ENCODE measurements at regions not wholly inside any gene's neighbourhood (a gene's known extent, or its start where the extent isn't known, plus 50 kb on each side); places are given as distances from the start of the nearest gene placed in this dataset.

DNA sequence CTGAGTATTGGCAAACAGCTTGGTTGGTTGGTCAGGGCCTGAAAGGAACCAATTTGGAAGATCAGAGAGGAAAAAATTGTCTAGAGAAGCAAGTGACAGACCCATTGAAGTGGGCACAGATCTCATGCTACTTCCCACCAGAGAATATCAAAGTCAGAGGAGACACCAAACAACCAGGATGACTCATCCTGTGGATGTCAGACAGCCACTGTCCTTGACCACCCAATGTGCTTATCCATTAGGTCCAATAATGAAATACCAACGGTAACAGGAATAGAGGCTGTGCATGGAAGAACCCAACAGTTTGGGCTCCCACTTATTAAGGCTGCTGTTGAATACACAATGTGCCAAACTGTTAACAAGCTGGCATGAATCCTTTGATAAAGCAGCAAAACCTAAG lies 323.1 kb upstream of the ATP11B start:
- H3K36me3 ChIP-seq = no peaks in the 10 kb centered on the region

GRCh38 chr3:182473191-182473710 lies 320.1 kb upstream of the ATP11B start:
- Histone ChIP-seq H3K27ac (no peak overlapping the region), H3K27me3 (no peaks in the 10 kb centered on the region), H3K36me3 (no peaks in the 10 kb centered on the region), H3K4me3 (no peak overlapping the region), H3K9me3 (no peaks in the 10 kb centered on the region), H3K4me1 (peaks cover 4% of the 10 kb centered on the region)
- WGBS = 91% methylated on average over 1 of the region's 1 CpG
- no peak for TF ChIP-seq POLR2A (IDR thresholded peaks at IDR 0.05)
- no peak for TF ChIP-seq EP300 (IDR thresholded peaks at IDR 0.05)
- TF ChIP-seq, protein P1, sequence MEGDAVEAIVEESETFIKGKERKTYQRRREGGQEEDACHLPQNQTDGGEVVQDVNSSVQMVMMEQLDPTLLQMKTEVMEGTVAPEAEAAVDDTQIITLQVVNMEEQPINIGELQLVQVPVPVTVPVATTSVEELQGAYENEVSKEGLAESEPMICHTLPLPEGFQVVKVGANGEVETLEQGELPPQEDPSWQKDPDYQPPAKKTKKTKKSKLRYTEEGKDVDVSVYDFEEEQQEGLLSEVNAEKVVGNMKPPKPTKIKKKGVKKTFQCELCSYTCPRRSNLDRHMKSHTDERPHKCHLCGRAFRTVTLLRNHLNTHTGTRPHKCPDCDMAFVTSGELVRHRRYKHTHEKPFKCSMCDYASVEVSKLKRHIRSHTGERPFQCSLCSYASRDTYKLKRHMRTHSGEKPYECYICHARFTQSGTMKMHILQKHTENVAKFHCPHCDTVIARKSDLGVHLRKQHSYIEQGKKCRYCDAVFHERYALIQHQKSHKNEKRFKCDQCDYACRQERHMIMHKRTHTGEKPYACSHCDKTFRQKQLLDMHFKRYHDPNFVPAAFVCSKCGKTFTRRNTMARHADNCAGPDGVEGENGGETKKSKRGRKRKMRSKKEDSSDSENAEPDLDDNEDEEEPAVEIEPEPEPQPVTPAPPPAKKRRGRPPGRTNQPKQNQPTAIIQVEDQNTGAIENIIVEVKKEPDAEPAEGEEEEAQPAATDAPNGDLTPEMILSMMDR (IDR thresholded peaks at IDR 0.05) = no peak
- no peak for TF ChIP-seq POLR2AphosphoS5 (IDR thresholded peaks at IDR 0.05)
- no peak for DNase-seq (ENCODE audit: low spot score in 2 of 2)

More for the DNA sequence above, 323.1 kb upstream of the ATP11B start:
- TF ChIP-seq POLR2A (IDR thresholded peaks at IDR 0.05) = no peak
- TF ChIP-seq, protein P1 (IDR thresholded peaks at IDR 0.05) = no peak
- TF ChIP-seq EP300 (IDR thresholded peaks at IDR 0.05) = no peak
- no peak for TF ChIP-seq POLR2AphosphoS5 (IDR thresholded peaks at IDR 0.05)
- Histone ChIP-seq H3K27me3 (no peaks in the 10 kb centered on the region), H3K4me1 (peaks cover 8% of the 10 kb centered on the region), H3K9me3 (no peaks in the 10 kb centered on the region), H3K27ac (no peak overlapping the region), H3K4me3 (no peak overlapping the region)
- WGBS = 69% methylated on average over 1 of the region's 1 CpG
- DNase-seq (ENCODE audit: low spot score in 2 of 2) = no peak

GRCh38 chr3:182478369-182478768 lies 314.9 kb upstream of the ATP11B start:
- no peak overlapping the region for H3K4me3 ChIP-seq
- H3K27me3 ChIP-seq = no peaks in the 10 kb centered on the region
- no peak for DNase-seq (ENCODE audit: low spot score in 2 of 2)
- no peaks in the 10 kb centered on the region for H3K4me1 ChIP-seq
- no peaks in the 10 kb centered on the region for H3K36me3 ChIP-seq
- TF ChIP-seq POLR2A (IDR thresholded peaks at IDR 0.05) (no peak), POLR2AphosphoS5 (IDR thresholded peaks at IDR 0.05) (no peak), EP300 (IDR thresholded peaks at IDR 0.05) (no peak)
- TF ChIP-seq, protein P1 (IDR thresholded peaks at IDR 0.05) = no peak
- H3K27ac ChIP-seq = no peak overlapping the region
- no peaks in the 10 kb centered on the region for H3K9me3 ChIP-seq

- Histone ChIP-seq H3K4me1 (no peaks in the 10 kb centered on the region), H3K27me3 (no peaks in the 10 kb centered on the region), H3K9me3 (no peaks in the 10 kb centered on the region), H3K27ac (no peak overlapping the region), H3K36me3 (no peaks in the 10 kb centered on the region), H3K4me3 (no peak overlapping the region)
- WGBS = 73% methylated on average over 8 of the region's 8 CpGs
- TF ChIP-seq EP300 (IDR thresholded peaks at IDR 0.05) = no peak
- TF ChIP-seq, protein P1 (IDR thresholded peaks at IDR 0.05) = no peak
- TF ChIP-seq POLR2A (IDR thresholded peaks at IDR 0.05) = no peak
- no peak for TF ChIP-seq POLR2AphosphoS5 (IDR thresholded peaks at IDR 0.05)
- no peak for DNase-seq (ENCODE audit: low spot score in 2 of 2)
These were observed 313.6 kb upstream of the ATP11B start for GRCh38 chr3:182479419-182480336.

- no peak for TF ChIP-seq EP300 (IDR thresholded peaks at IDR 0.05)
- TF ChIP-seq POLR2A (IDR thresholded peaks at IDR 0.05) = no peak
- TF ChIP-seq, protein P1 (IDR thresholded peaks at IDR 0.05) = no peak
- TF ChIP-seq POLR2AphosphoS5 (IDR thresholded peaks at IDR 0.05) = no peak
- no peaks in the 10 kb centered on the region for H3K36me3 ChIP-seq
- H3K27ac ChIP-seq = no peak overlapping the region
- no peak overlapping the region for H3K4me3 ChIP-seq
- H3K27me3 ChIP-seq = no peaks in the 10 kb centered on the region
- WGBS = 73% methylated on average over 5 of the region's 5 CpGs
- no peak for DNase-seq (ENCODE audit: low spot score in 2 of 2)
- no peaks in the 10 kb centered on the region for H3K9me3 ChIP-seq
- H3K4me1 ChIP-seq = peaks cover 15% of the 10 kb centered on the region
These were observed 310.6 kb upstream of the ATP11B start for GRCh38 chr3:182482705-182483104.

Measured in suprapubic skin (tissue), 4 donors.